Panc1 (cell line): ENCODE measurements at regions not wholly inside any gene's neighbourhood (a gene's known extent, or its start where the extent isn't known, plus 50 kb on each side); places are given as distances from the start of the nearest gene placed in this dataset.

Experiments used
- ATAC-seq: fragments of 200-7000 bp; cut with Tn5 transposase; 2 replicates; pipeline ENCODE4 v1.9.1; 2020; ENCODE audit warnings: mild to moderate bottlenecking, moderate library complexity
- BruUV-seq: library from RNA; stranded (reverse); fragments of 400-500 nt; replicated peaks from 2 replicates; lab custom pipeline; 2021; lab: Mats Ljungman, UMichigan
- CTCF ChIA-PET: fragments of 300-600 bp; sonication (Branson Sonifier 250); formaldehyde crosslinking; loops from one replicate; lab custom pipeline; 2022; ENCODE audit warnings: antibody characterized with exemption; lab: Charles Lee
- POLR2A ChIA-PET: fragments of 300-600 bp; sonication (Branson Sonifier 250); formaldehyde crosslinking; loops from one replicate; lab custom pipeline; 2022; ENCODE audit warnings: antibody characterized with exemption; lab: Charles Lee
- DNase-seq: peaks from one replicate; pipeline ENCODE4 v3.0.0-alpha.2; 2010; ENCODE audit warnings: low read depth, low spot score
- H3K27ac ChIP-seq: 2 replicates; pipeline ENCODE4 v1.5.1; 2011; ENCODE audit warnings: mild to moderate bottlenecking, low read length, inconsistent platforms
- H3K27me3 ChIP-seq: fragments of 200-500 bp; sonication (Bioruptor generic); 2 replicates; pipeline ENCODE4 v1.6.0; 2014; ENCODE audit warnings: low read length, inconsistent platforms; ENCODE audit not compliant: control insufficient read depth, insufficient read depth
- H3K36me3 ChIP-seq: fragments of 200-500 bp; sonication (Bioruptor generic); 2 replicates; pipeline ENCODE4 v1.5.1; 2014; ENCODE audit warnings: inconsistent platforms, mild to moderate bottlenecking, low read length, moderate library complexity; ENCODE audit not compliant: control insufficient read depth, insufficient read depth
- H3K4me1 ChIP-seq: 2 replicates; pipeline ENCODE4 v1.5.1; 2011; ENCODE audit warnings: inconsistent platforms, mild to moderate bottlenecking, low read length, moderate library complexity; ENCODE audit not compliant: control insufficient read depth, insufficient read depth
- H3K4me3 ChIP-seq, 2 experiments: 2 replicates each; pipeline ENCODE4 v1.5.1; 2011 to 2012; ENCODE audit warnings: low read depth in 2 of 2, low read length in 2 of 2, mild to moderate bottlenecking in 2 of 2, inconsistent platforms in 1 of 2, moderate library complexity in 1 of 2
- H3K9me3 ChIP-seq: fragments of 200-500 bp; sonication (Bioruptor generic); 2 replicates; pipeline ENCODE4 v1.5.1; 2014; ENCODE audit warnings: low read depth, mild to moderate bottlenecking, inconsistent platforms, low read length, moderate library complexity; ENCODE audit not compliant: control insufficient read depth, insufficient read depth
- POLR2AphosphoS5 ChIP-seq: IDR thresholded peaks from 2 replicates; pipeline ENCODE4 v1.6.1; 2012; ENCODE audit warnings: mild to moderate bottlenecking, low read depth, low read length, moderate library complexity
- SIN3A ChIP-seq: IDR thresholded peaks from 2 replicates; pipeline ENCODE4 v1.6.1; 2012; ENCODE audit warnings: low read depth, mild to moderate bottlenecking, low read length, moderate library complexity, borderline replicate concordance; ENCODE audit not compliant: insufficient read depth
- TCF7L2 ChIP-seq: IDR thresholded peaks from 2 replicates; pipeline ENCODE4 v1.6.1; 2011; ENCODE audit warnings: mild to moderate bottlenecking, low read depth, low read length, inconsistent platforms
- in situ Hi-C: cut with HindIII; loops from 2 replicates; pipeline ENCODE4 v1.10.0; 2016; ENCODE audit warnings: low sequenced_read_pairs, low pct_unique_long_range_greater_than_20kb
- intact Hi-C: fragments of 100-400 bp; cut with micrococcal nuclease; formaldehyde crosslinking; loops from one replicate; pipeline ENCODE4 v1.10.0; 2022; ENCODE audit not compliant: unreplicated experiment
- TF ChIP-seq, protein P1 (sequence below), 2 experiments: IDR thresholded peaks; 2 replicates each; pipeline ENCODE4 v1.6.1; 2011 to 2012; ENCODE audit warnings: low read depth in 2 of 2, control low read depth in 1 of 2, low read length in 1 of 2, mild to moderate bottlenecking in 1 of 2, moderate library complexity in 1 of 2; ENCODE audit not compliant: insufficient read depth in 1 of 2
- TF ChIP-seq, protein P2 (sequence below): fragments of 450-650 bp; IDR thresholded peaks from 2 replicates; pipeline ENCODE4 v1.5.1; 2017; ENCODE audit warnings: mild to moderate bottlenecking

DNA sequence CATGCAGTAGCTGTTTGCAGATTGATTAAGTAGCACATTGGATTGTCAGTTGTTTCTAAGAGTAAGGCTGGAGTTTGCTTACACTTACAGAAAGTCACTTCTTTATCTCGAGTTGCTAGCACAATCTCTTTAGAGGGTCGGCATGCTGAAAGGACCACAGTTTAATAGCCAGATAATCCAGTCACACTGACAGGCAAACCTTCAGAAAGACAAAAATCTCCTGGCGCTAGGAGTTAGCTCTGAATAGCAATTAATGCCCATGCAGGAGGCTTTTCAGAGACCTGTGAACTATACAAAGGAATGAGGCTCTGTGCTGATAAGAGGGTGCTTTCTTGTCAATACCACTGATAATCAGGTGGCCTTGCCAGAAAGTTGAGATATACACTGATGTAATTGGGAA is 1043.0 kb downstream of the AACS start:
- Histone ChIP-seq H3K36me3 (no peaks in the 10 kb centered on the region), H3K4me1 (no peaks in the 10 kb centered on the region), H3K9me3 (no peaks in the 10 kb centered on the region), H3K27me3 (no peaks in the 10 kb centered on the region; the same call in 1 of the 2 replicates), H3K27ac (no peak overlapping the region), H3K4me3 (no peak overlapping the region)
- ATAC-seq: no peak
- no peak for TF ChIP-seq POLR2AphosphoS5
- no peak for TF ChIP-seq SIN3A
- TF ChIP-seq TCF7L2: no peak
- TF ChIP-seq, protein P1, sequence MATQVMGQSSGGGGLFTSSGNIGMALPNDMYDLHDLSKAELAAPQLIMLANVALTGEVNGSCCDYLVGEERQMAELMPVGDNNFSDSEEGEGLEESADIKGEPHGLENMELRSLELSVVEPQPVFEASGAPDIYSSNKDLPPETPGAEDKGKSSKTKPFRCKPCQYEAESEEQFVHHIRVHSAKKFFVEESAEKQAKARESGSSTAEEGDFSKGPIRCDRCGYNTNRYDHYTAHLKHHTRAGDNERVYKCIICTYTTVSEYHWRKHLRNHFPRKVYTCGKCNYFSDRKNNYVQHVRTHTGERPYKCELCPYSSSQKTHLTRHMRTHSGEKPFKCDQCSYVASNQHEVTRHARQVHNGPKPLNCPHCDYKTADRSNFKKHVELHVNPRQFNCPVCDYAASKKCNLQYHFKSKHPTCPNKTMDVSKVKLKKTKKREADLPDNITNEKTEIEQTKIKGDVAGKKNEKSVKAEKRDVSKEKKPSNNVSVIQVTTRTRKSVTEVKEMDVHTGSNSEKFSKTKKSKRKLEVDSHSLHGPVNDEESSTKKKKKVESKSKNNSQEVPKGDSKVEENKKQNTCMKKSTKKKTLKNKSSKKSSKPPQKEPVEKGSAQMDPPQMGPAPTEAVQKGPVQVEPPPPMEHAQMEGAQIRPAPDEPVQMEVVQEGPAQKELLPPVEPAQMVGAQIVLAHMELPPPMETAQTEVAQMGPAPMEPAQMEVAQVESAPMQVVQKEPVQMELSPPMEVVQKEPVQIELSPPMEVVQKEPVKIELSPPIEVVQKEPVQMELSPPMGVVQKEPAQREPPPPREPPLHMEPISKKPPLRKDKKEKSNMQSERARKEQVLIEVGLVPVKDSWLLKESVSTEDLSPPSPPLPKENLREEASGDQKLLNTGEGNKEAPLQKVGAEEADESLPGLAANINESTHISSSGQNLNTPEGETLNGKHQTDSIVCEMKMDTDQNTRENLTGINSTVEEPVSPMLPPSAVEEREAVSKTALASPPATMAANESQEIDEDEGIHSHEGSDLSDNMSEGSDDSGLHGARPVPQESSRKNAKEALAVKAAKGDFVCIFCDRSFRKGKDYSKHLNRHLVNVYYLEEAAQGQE (IDR thresholded peaks at IDR 0.05; ENCODE audit: insufficient read depth in 1 of 2, low read depth in 2 of 2, low read length in 1 of 2): no peak
- TF ChIP-seq, protein P2, sequence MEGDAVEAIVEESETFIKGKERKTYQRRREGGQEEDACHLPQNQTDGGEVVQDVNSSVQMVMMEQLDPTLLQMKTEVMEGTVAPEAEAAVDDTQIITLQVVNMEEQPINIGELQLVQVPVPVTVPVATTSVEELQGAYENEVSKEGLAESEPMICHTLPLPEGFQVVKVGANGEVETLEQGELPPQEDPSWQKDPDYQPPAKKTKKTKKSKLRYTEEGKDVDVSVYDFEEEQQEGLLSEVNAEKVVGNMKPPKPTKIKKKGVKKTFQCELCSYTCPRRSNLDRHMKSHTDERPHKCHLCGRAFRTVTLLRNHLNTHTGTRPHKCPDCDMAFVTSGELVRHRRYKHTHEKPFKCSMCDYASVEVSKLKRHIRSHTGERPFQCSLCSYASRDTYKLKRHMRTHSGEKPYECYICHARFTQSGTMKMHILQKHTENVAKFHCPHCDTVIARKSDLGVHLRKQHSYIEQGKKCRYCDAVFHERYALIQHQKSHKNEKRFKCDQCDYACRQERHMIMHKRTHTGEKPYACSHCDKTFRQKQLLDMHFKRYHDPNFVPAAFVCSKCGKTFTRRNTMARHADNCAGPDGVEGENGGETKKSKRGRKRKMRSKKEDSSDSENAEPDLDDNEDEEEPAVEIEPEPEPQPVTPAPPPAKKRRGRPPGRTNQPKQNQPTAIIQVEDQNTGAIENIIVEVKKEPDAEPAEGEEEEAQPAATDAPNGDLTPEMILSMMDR: no peak
- intact Hi-C loops (no loop called here), in situ Hi-C loops (no loop called here)
- BruUV-seq: no TSS peak
- ChIA-PET POLR2A (no interaction called here), CTCF (no interaction called here)
- no peak for DNase-seq

DNA sequence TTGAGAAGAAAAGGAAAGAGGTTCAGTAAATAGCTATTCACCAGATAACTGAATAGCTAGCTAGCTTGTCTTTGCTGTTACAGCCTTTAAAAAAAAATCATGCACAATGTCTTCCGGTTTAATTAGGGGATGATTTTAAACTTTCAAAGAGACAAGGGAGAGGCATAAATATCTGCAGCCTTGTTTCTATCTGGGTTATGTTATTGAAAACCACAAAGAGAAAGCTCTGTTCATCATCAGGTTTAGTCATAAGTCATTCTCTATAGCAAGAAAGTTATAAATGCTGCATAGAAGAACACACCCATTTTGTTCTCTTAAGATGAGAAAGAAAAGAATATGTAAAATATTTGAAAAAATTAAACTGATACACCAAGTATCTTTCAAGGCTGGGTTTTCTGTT is 1046.9 kb downstream of the AACS start:
- intact Hi-C loops (no loop called here), in situ Hi-C loops (no loop called here)
- Histone ChIP-seq H3K4me3 (no peak overlapping the region), H3K27ac (no peak overlapping the region), H3K9me3 (no peaks in the 10 kb centered on the region), H3K36me3 (no peaks in the 10 kb centered on the region), H3K27me3 (no peaks in the 10 kb centered on the region; the same call in 1 of the 2 replicates), H3K4me1 (no peaks in the 10 kb centered on the region)
- ATAC-seq: no peak
- DNase-seq: no peak
- TF ChIP-seq, protein P1 (IDR thresholded peaks at IDR 0.05; ENCODE audit: insufficient read depth in 1 of 2, low read depth in 2 of 2, low read length in 1 of 2): no peak
- TF ChIP-seq, protein P2: no peak
- TF ChIP-seq SIN3A: no peak
- no peak for TF ChIP-seq POLR2AphosphoS5
- no peak for TF ChIP-seq TCF7L2
- BruUV-seq: no TSS peak
- CTCF ChIA-PET: no interaction called here
- POLR2A ChIA-PET: no interaction called here
